K562 (cell line): ENCODE measurements at regions not wholly inside any gene's neighbourhood (a gene's known extent, or its start where the extent isn't known, plus 50 kb on each side); places are given as distances from the start of the nearest gene placed in this dataset.

ENCODE experiments used
- ATAC-seq: fragments of 200-7000 bp; cut with Tn5 transposase; 3 replicates; pipeline ENCODE4 v1.9.1; 2020; ENCODE audit warnings: moderate library complexity
- BruUV-seq: library from RNA; stranded (reverse); fragments of 400-500 nt; replicated peaks from 2 replicates; lab custom pipeline; 2021; lab: Mats Ljungman, UMichigan
- CTCF ChIA-PET: fragments of 300-600 bp; formaldehyde crosslinking; extraction: SDS; loops from one replicate; lab custom pipeline; 2021; ENCODE audit warnings: low intra/inter-chr PET ratio; lab: Yijun Ruan, JAX
- POLR2A ChIA-PET: fragments of 300-600, 350-650 bp; sonication (Branson Sonifier 250); formaldehyde crosslinking; extraction: SDS; loops from one replicate; lab custom pipeline; 2021; ENCODE audit warnings: antibody characterized with exemption, inconsistent platforms; lab: Yijun Ruan, JAX
- DNase-seq, 4 experiments: peaks; one replicate each; pipeline versions ENCODE4 v3.0.0 to v3.0.0-alpha.2; 2011 to 2018; ENCODE audit warnings: low spot score in 3 of 4, mixed read lengths in 3 of 4; ENCODE audit errors: extremely low read depth in 1 of 4
- FAIRE-seq: peaks from 2 replicates; lab custom pipeline; 2011; peaks lifted over from hg19 to GRCh38; lab: Jason Lieb, UNC
- H2AFZ ChIP-seq: 2 replicates; pipeline ENCODE4 v1.6.0; 2011; ENCODE audit warnings: low read depth, low read length, control low read depth, inconsistent platforms
- H3K27ac ChIP-seq: fragments of 200-600 bp; 3 replicates; pipeline ENCODE4 v1.8.0; 2011; ENCODE audit warnings: low read depth, mild to moderate bottlenecking, control low read depth, inconsistent platforms, low read length, moderate library complexity, mixed read lengths; ENCODE audit errors: extremely low read depth
- H3K27me3 ChIP-seq, 2 experiments: fragments of 300-600 bp in 1 of 2; 2 replicates in 1 of 2; 3 replicates in 1 of 2; pipeline versions ENCODE4 v1.6.0 to v1.8.0; 2011; ENCODE audit warnings: inconsistent platforms in 2 of 2, low read length in 2 of 2, mild to moderate bottlenecking in 1 of 2, mixed read lengths in 1 of 2, moderate library complexity in 1 of 2; ENCODE audit not compliant: control insufficient read depth in 2 of 2, insufficient read depth in 2 of 2
- H3K36me3 ChIP-seq: fragments of 300-600 bp; 3 replicates; pipeline ENCODE4 v1.8.0; 2011; ENCODE audit warnings: mild to moderate bottlenecking, low read length, inconsistent platforms; ENCODE audit not compliant: control insufficient read depth, insufficient read depth
- H3K4me1 ChIP-seq, 2 experiments: fragments of 200-600 bp in 1 of 2; replicated peaks in 1 of 2; 2 replicates in 1 of 2; 3 replicates in 1 of 2; pipeline versions ENCODE4 v1.5.1 to v1.8.0; 2011; ENCODE audit warnings: inconsistent platforms in 2 of 2, low read length in 2 of 2, mild to moderate bottlenecking in 1 of 2, mixed read lengths in 1 of 2, moderate library complexity in 1 of 2; ENCODE audit not compliant: control insufficient read depth in 2 of 2, insufficient read depth in 2 of 2
- H3K4me2 ChIP-seq: 2 replicates; pipeline ENCODE4 v1.6.1; 2011; ENCODE audit warnings: low read length, control low read depth, inconsistent platforms, mixed read lengths; ENCODE audit not compliant: insufficient read depth
- H3K4me3 ChIP-seq: fragments of 200-600 bp; sonication (generic), shearing (Covaris generic); 2 replicates; pipeline ENCODE4 v1.5.1; 2016; ENCODE audit warnings: control low read depth, inconsistent platforms
- H3K79me2 ChIP-seq: fragments of 200-600 bp; 3 replicates; pipeline ENCODE4 v1.8.0; 2011; ENCODE audit warnings: low read length, inconsistent platforms; ENCODE audit not compliant: control insufficient read depth, insufficient read depth
- H3K9ac ChIP-seq, 2 experiments: 2 replicates each; pipeline versions ENCODE4 v1.6.0 to v1.6.1; 2011; ENCODE audit warnings: low read depth in 2 of 2, low read length in 2 of 2, control low read depth in 1 of 2, inconsistent platforms in 1 of 2, mild to moderate bottlenecking in 1 of 2, mixed read lengths in 1 of 2; ENCODE audit not compliant: insufficient read depth in 1 of 2
- H3K9me1 ChIP-seq: one replicate; pipeline ENCODE4 v1.6.0; 2011; ENCODE audit warnings: inconsistent platforms, mild to moderate bottlenecking, low read length, moderate library complexity; ENCODE audit not compliant: control insufficient read depth, insufficient read depth
- H3K9me3 ChIP-seq: replicated peaks from 2 replicates; pipeline ENCODE4 v1.5.1; 2011; ENCODE audit warnings: low read depth, low read length, inconsistent platforms; ENCODE audit not compliant: control insufficient read depth, insufficient read depth
- H4K20me1 ChIP-seq: replicated peaks from 2 replicates; pipeline ENCODE4 v1.6.1; 2011; ENCODE audit warnings: low read length, inconsistent platforms, mixed read lengths; ENCODE audit not compliant: control insufficient read depth, insufficient read depth
- ARHGAP35 ChIP-seq: fragments of 450-650 bp; IDR thresholded peaks from 2 replicates; pipeline ENCODE4 v1.6.1; 2018; ENCODE audit not compliant: partially characterized antibody
- ARID1B ChIP-seq: fragments of 450-650 bp; IDR thresholded peaks from 2 replicates; pipeline ENCODE4 v1.6.1; 2016; ENCODE audit warnings: antibody characterized with exemption, mild to moderate bottlenecking, inconsistent platforms
- CHD2 ChIP-seq: IDR thresholded peaks from 2 replicates; pipeline ENCODE4 v1.6.1; 2011; ENCODE audit warnings: low read depth, low read length
- CREB3L1 ChIP-seq: fragments of 450-650 bp; IDR thresholded peaks from 2 replicates; pipeline ENCODE4 v1.6.1; 2014; ENCODE audit warnings: low read depth, mild to moderate bottlenecking, moderate library complexity, borderline replicate concordance
- EHMT2 ChIP-seq: fragments of 450-650 bp; IDR thresholded peaks from 2 replicates; pipeline ENCODE4 v1.6.1; 2018; ENCODE audit warnings: antibody characterized with exemption
- PRMT5 ChIP-seq: sonication (generic); formaldehyde crosslinking; IDR thresholded peaks from 2 replicates; pipeline ENCODE4 v1.5.0; 2020; ENCODE audit warnings: missing genetic modification reagents
- SLC30A9 ChIP-seq: fragments of 250-450 bp; sonication (Bioruptor Pico); IDR thresholded peaks from 2 replicates; pipeline ENCODE4 v1.8.0; 2022; ENCODE audit warnings: mild to moderate bottlenecking, moderate library complexity
- TAL1 ChIP-seq: fragments of 450-650 bp; IDR thresholded peaks from 2 replicates; pipeline ENCODE4 v1.6.1; 2016; ENCODE audit warnings: mild to moderate bottlenecking
- TEAD1 ChIP-seq, 2 experiments: fragments of 450-650 bp in 1 of 2; sonication (generic) in 1 of 2; formaldehyde crosslinking; IDR thresholded peaks; 2 replicates each; pipeline versions ENCODE4 v1.4.0 to v1.8.0; 2020 to 2022; ENCODE audit warnings: mild to moderate bottlenecking in 2 of 2, missing genetic modification reagents in 1 of 2
- THRB ChIP-seq: fragments of 450-650 bp; formaldehyde crosslinking; conservative IDR thresholded peaks from 2 replicates; pipeline ENCODE4 v1.4.0; 2022; ENCODE audit warnings: mild to moderate bottlenecking, missing genetic modification characterization
- TSHZ1 ChIP-seq: fragments of 250-450 bp; sonication (Bioruptor Pico); IDR thresholded peaks from 2 replicates; pipeline ENCODE4 v1.4.0; 2020; ENCODE audit warnings: mild to moderate bottlenecking, moderate library complexity
- ZBTB43 ChIP-seq: sonication (generic); formaldehyde crosslinking; IDR thresholded peaks from 2 replicates; pipeline ENCODE4 v1.8.0; 2023; ENCODE audit warnings: mild to moderate bottlenecking, missing genetic modification reagents
- ZNF184 ChIP-seq: sonication (generic); formaldehyde crosslinking; IDR thresholded peaks from 2 replicates; pipeline ENCODE4 v1.5.0; 2020; ENCODE audit warnings: missing genetic modification reagents
- ZNF316 ChIP-seq: fragments of 450-650 bp; IDR thresholded peaks from 2 replicates; pipeline ENCODE4 v1.6.1; 2016
- ZNF785 ChIP-seq: fragments of 250-450 bp; sonication (Bioruptor Pico); IDR thresholded peaks from 2 replicates; pipeline ENCODE4 v1.4.0; 2020; ENCODE audit warnings: mild to moderate bottlenecking
- WGBS: fragments of 100-300 bp; shearing (Covaris generic); methylation state at CpG from one replicate; pipeline ENCODE4 v1.1.6; 2016; ENCODE audit warnings: low coverage, mixed read lengths; ENCODE audit not compliant: insufficient coverage; ENCODE audit errors: missing lambda C conversion rate; 5-methylcytosine and 5-hydroxymethylcytosine counted together
- in situ Hi-C: fragments of 300-500 bp; cut with MboI; formaldehyde crosslinking; loops from 4 replicates; pipeline ENCODE4 v1.15.0; 2018; ENCODE audit warnings: inconsistent platforms, mixed read lengths
- intact Hi-C: fragments of 100-400 bp; cut with micrococcal nuclease; formaldehyde crosslinking; loops from 2 replicates; pipeline ENCODE4 v1.14.2; 2022

GRCh38 chr6:49052901-49053300, 410.2 kb downstream of the MMUT start:
- no peaks in the 10 kb centered on the region for H3K9me3 ChIP-seq
- CTCF ChIA-PET, result no interaction called here
- WGBS, result 0% methylated on average over 2 of the region's 2 CpGs

More at GRCh38 chr6:49052901-49053300, 410.2 kb downstream of the MMUT start:
- no peak for FAIRE-seq
- TF ChIP-seq ZNF785 (CRISPR knock-in tag), result no peak
- no peak for TF ChIP-seq ZNF184 (CRISPR knock-in tag)
- TF ChIP-seq TEAD1 (CRISPR knock-in tag; IDR thresholded peaks at IDR 0.05), result no peak
- no peak for TF ChIP-seq TAL1
- TF ChIP-seq PRMT5 (CRISPR knock-in tag), result no peak
- TF ChIP-seq ZNF316, result no peak
- no peak for TF ChIP-seq THRB (CRISPR knock-in tag)
- TF ChIP-seq EHMT2, result no peak
- no peak for TF ChIP-seq CHD2
- no peak for TF ChIP-seq ZBTB43
- no peak for TF ChIP-seq TSHZ1 (CRISPR knock-in tag)
- no peak for TF ChIP-seq CREB3L1
- no peak for TF ChIP-seq SLC30A9 (CRISPR knock-in tag)
- TF ChIP-seq ARHGAP35, result no peak
- TF ChIP-seq ARID1B, result no peak
- no peaks in the 10 kb centered on the region for H3K9me1 ChIP-seq
- in situ Hi-C loops, result no loop called here
- DNase-seq, result no peak
- no peaks in the 10 kb centered on the region for H4K20me1 ChIP-seq
- no TSS peak for BruUV-seq
- H3K4me2 ChIP-seq, result no peak overlapping the region
- no peak overlapping the region for H3K9ac ChIP-seq
- no peaks in the 10 kb centered on the region for H3K27me3 ChIP-seq
- H3K4me3 ChIP-seq, result no peak overlapping the region
- intact Hi-C loops, result no loop called here
- H3K4me1 ChIP-seq, result no peaks in the 10 kb centered on the region
- no peak overlapping the region for H3K27ac ChIP-seq
- ATAC-seq, result no peak
- no peaks in the 10 kb centered on the region for H3K36me3 ChIP-seq
- POLR2A ChIA-PET, result no interaction called here
- H2AFZ ChIP-seq, result no peak overlapping the region
- no peaks in the 10 kb centered on the region for H3K79me2 ChIP-seq
